AG04450 (cell line): ENCODE measurements at regions not wholly inside any gene's neighbourhood (a gene's known extent, or its start where the extent isn't known, plus 50 kb on each side); places are given as distances from the start of the nearest gene placed in this dataset.

Source experiments
- CTCF ChIA-PET: fragments of 300-600, 350-600 bp; formaldehyde crosslinking; extraction: SDS; loops from one replicate; lab custom pipeline; 2022; ENCODE audit warnings: antibody characterized with exemption, inconsistent platforms; lab: Charles Lee
- POLR2A ChIA-PET: fragments of 350-600 bp; formaldehyde crosslinking; extraction: SDS; loops from one replicate; lab custom pipeline; 2021; ENCODE audit warnings: antibody characterized with exemption, inconsistent platforms; lab: Yijun Ruan, JAX
- DNase-seq: peaks from one replicate; pipeline ENCODE4 v3.0.0-alpha.2; 2011; ENCODE audit warnings: low read depth, low spot score
- H3K27ac ChIP-seq: one replicate; pipeline ENCODE4 v1.5.1; 2012; ENCODE audit warnings: low read depth, low read length, control low read depth
- H3K27me3 ChIP-seq: one replicate; pipeline ENCODE4 v1.6.0; 2012; ENCODE audit warnings: low read length; ENCODE audit not compliant: control insufficient read depth, insufficient read depth
- H3K4me3 ChIP-seq: 2 replicates; pipeline ENCODE4 v1.5.1; 2011; ENCODE audit warnings: mild to moderate bottlenecking, low read depth, low read length, control low read depth
- H3K9me3 ChIP-seq: 2 replicates; pipeline ENCODE4 v1.5.1; 2012; ENCODE audit warnings: low read length; ENCODE audit not compliant: control insufficient read depth, insufficient read depth
- CTCF ChIP-seq: IDR thresholded peaks from 2 replicates; pipeline ENCODE4 v1.5.1; 2011; ENCODE audit warnings: low read depth, low read length, control low read depth, inconsistent platforms

DNA sequence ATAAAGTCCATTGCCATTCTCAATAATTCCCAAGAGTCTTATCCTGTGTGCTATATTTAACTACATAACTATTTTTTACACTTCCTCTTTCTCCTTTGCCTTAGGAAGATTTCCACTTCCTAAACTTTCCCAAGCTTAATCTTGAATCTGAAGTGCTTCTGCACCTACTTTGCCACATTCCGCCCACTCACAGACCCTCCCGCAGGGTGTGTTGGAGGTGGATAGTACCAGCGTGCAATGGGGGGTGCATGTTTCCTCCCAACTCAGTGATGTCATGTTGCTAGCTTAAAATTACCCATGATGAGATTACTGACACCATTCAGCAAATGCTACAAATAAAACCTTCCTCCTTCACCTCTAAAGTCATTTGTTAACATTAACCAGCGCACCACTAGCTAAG is 460.2 kb downstream of the NR2F1-AS1 start:
- Histone ChIP-seq H3K9me3 (no peaks in the 10 kb centered on the region), H3K27ac (no peak overlapping the region), H3K4me3 (no peak overlapping the region), H3K27me3 (no peaks in the 10 kb centered on the region)
- TF ChIP-seq CTCF: no peak
- DNase-seq: no peak
- ChIA-PET CTCF (interaction anchor here (1.1 kb wide), 1 partner anchor 486 kb away, joined by 3 read pairs; no protein-coding TSS in a partner anchor), POLR2A (no interaction called here)

- no peaks in the 10 kb centered on the region for H3K27me3 ChIP-seq
- ChIA-PET POLR2A (no interaction called here), CTCF (no interaction called here)
- no peaks in the 10 kb centered on the region for H3K9me3 ChIP-seq
- H3K4me3 ChIP-seq: no peak overlapping the region
- no peak for TF ChIP-seq CTCF
- no peak overlapping the region for H3K27ac ChIP-seq
- no peak for DNase-seq
Observed at GRCh38 chr5:93120051-93120450, 461.0 kb downstream of the NR2F1-AS1 start.

GRCh38 chr5:93117751-93118531 is 463.1 kb downstream of the NR2F1-AS1 start:
- ChIA-PET POLR2A (no interaction called here), CTCF (interaction anchor here (0.5 kb wide), 1 partner anchor 37 kb away, joined by 4 read pairs; no protein-coding TSS in a partner anchor)
- TF ChIP-seq CTCF: no peak
- H3K4me3 ChIP-seq: no peak overlapping the region
- DNase-seq: peak; percentile 13
- H3K27me3 ChIP-seq: no peaks in the 10 kb centered on the region
- no peak overlapping the region for H3K27ac ChIP-seq
- H3K9me3 ChIP-seq: no peaks in the 10 kb centered on the region

DNA sequence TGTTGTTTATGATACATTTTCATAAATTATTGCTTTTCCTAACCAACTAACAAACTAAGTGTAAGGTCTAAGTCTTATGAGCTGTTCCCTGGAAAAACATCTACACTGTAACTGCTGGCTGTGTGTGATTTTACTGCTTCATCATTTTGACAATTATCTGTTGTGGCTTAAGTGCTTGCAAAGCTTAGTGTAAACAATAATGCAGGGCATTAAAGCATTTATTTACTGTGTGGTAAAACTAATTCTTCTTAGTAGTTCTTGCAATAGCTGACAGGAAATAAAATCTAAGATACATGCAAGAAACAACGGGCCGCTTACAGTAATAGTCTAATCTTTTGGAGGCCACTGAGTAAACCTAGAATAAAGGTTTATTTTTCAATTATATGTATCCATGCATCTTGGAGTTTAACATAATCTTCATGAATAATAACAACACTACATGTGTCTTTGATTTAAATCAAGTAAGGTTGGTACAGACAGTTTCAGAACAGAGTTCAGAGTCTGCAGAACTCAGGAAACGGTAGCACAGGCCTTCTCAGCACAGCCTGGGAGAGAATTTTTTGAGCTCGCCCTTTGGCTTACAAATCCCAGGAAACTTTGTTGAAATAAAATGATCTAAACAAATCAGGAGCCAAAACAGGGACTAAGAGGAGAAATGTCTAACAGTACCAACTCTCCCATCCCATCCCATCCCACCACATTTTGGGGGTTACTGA is 473.1 kb downstream of the NR2F1-AS1 start:
- no peak for DNase-seq
- POLR2A ChIA-PET: interaction anchor here (0.6 kb wide), 1 partner anchor 27 kb away, joined by 4 read pairs; no protein-coding TSS in a partner anchor
- no peak overlapping the region for H3K27ac ChIP-seq
- H3K9me3 ChIP-seq: no peaks in the 10 kb centered on the region
- TF ChIP-seq CTCF: no peak
- H3K27me3 ChIP-seq: no peaks in the 10 kb centered on the region
- CTCF ChIA-PET: interaction anchor here (1.2 kb wide), 1 partner anchor 16 kb away, joined by 4 read pairs; no protein-coding TSS in a partner anchor
- no peak overlapping the region for H3K4me3 ChIP-seq

DNA sequence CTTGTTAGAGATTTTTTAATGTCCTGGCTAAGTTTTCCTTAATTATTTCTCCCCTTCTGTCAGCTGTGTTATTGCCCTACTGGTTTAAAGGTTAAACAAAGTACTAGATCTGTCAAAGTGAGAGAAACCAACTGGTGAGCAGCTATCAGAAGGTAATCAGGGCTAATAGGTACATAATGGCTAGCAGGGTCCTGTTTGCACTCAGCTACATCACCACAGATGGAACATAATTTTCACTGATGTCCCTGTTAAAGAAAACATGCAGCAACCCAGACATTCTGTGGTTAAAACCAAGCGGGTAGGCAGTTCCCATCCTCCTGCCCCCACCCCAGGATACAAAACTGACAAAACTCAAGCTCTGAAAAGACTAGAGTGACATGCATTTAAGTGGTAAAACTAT is 473.9 kb downstream of the NR2F1-AS1 start:
- no peak for TF ChIP-seq CTCF
- POLR2A ChIA-PET: interaction anchor here (0.6 kb wide), 1 partner anchor 26 kb away, joined by 4 read pairs; no protein-coding TSS in a partner anchor
- no peaks in the 10 kb centered on the region for H3K27me3 ChIP-seq
- CTCF ChIA-PET: no interaction called here
- no peak overlapping the region for H3K27ac ChIP-seq
- H3K9me3 ChIP-seq: no peaks in the 10 kb centered on the region
- H3K4me3 ChIP-seq: no peak overlapping the region
- no peak for DNase-seq
